OCI-LY3 (cell line): ENCODE measurements at regions not wholly inside any gene's neighbourhood (a gene's known extent, or its start where the extent isn't known, plus 50 kb on each side); places are given as distances from the start of the nearest gene placed in this dataset.

Source experiments
- H2AFZ ChIP-seq: fragments of 200-600, 300-600 bp; shearing (Covaris generic); 2 replicates; pipeline ENCODE4 v1.6.0; 2014; ENCODE audit warnings: antibody characterized with exemption, low read depth, low read length
- H3K27ac ChIP-seq: fragments of 200-600, 300-600 bp; sonication (generic); 2 replicates; pipeline ENCODE4 v1.5.1; 2014; ENCODE audit warnings: mild to moderate bottlenecking, low read length, moderate library complexity, mixed read lengths
- H3K27me3 ChIP-seq: fragments of 200-600, 300-600 bp; sonication (generic); 2 replicates; pipeline ENCODE4 v1.6.1; 2014; ENCODE audit warnings: low read depth, low read length, mixed read lengths
- H3K36me3 ChIP-seq: fragments of 200-600, 300-600 bp; sonication (generic); replicated peaks from 2 replicates; pipeline ENCODE3; 2014; ENCODE audit warnings: low read depth, low read length, mixed read lengths
- H3K4me1 ChIP-seq: fragments of 300-600, 200-600 bp; sonication (generic); 2 replicates; pipeline ENCODE4 v1.6.1; 2014; ENCODE audit warnings: low read length, mixed read lengths
- H3K4me2 ChIP-seq: fragments of 200-600, 300-600 bp; sonication (generic); 2 replicates; pipeline ENCODE4 v1.6.1; 2014; ENCODE audit warnings: low read length, mixed read lengths
- H3K4me3 ChIP-seq: fragments of 300-600, 200-600 bp; sonication (generic); 2 replicates; pipeline ENCODE4 v1.5.1; 2014; ENCODE audit warnings: antibody characterized with exemption, mild to moderate bottlenecking, low read length, moderate library complexity
- H3K79me2 ChIP-seq: fragments of 300-600, 200-600 bp; shearing (Covaris generic); 2 replicates; pipeline ENCODE4 v1.6.1; 2014; ENCODE audit warnings: mild to moderate bottlenecking, low read length, mixed read lengths
- H3K9ac ChIP-seq: fragments of 300-600, 200-600 bp; shearing (Covaris generic); 2 replicates; pipeline ENCODE4 v1.6.0; 2014; ENCODE audit warnings: mild to moderate bottlenecking, low read length, moderate library complexity
- H3K9me3 ChIP-seq: fragments of 200-600, 300-600 bp; shearing (Covaris generic); 2 replicates; pipeline ENCODE4 v1.6.1; 2014; ENCODE audit warnings: low read length, mixed read lengths; ENCODE audit not compliant: insufficient read depth
- H4K20me1 ChIP-seq: fragments of 200-600, 300-600 bp; sonication (generic); 2 replicates; pipeline ENCODE4 v1.6.1; 2016; ENCODE audit warnings: low read length, mixed read lengths; ENCODE audit not compliant: insufficient read depth
- CTCF ChIP-seq: fragments of 200-600, 300-600 bp; sonication (generic); IDR thresholded peaks from 2 replicates; pipeline ENCODE4 v1.5.1; 2014; ENCODE audit warnings: antibody characterized with exemption, low read length, low read depth
- EZH2phosphoT487 ChIP-seq: fragments of 200-600 bp; shearing (Covaris generic); IDR thresholded peaks from 2 replicates; pipeline ENCODE4 v1.6.1; 2018; ENCODE audit warnings: antibody characterized with exemption, mixed run types, low read depth

DNA sequence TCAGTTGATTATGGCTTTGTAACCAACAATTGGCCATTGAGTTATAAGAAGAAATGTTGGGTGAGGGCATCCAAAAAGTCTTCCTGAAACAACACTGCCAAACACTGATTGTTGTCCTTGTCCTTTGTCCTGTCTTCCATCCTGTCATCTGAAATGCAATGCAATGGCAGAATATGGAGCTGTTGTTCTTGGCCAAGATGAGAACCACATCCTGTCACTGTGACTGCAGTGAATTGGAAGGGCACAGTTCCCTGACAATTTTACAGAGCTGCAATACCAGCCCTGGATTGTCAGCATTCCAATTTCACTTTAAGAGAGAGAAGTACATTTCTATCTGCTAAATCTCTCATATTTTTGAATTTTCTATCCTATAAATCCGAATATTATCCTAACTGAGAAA is 613.3 kb downstream of the FLRT2 start:
- Histone ChIP-seq H3K4me3 (no peak overlapping the region), H3K4me1 (no peaks in the 10 kb centered on the region), H3K9ac (no peak overlapping the region), H3K27me3 (no peaks in the 10 kb centered on the region), H3K4me2 (no peak overlapping the region), H2AFZ (no peak overlapping the region), H3K27ac (no peak overlapping the region), H4K20me1 (no peaks in the 10 kb centered on the region), H3K9me3 (no peaks in the 10 kb centered on the region), H3K79me2 (no peaks in the 10 kb centered on the region), H3K36me3 (no peaks in the 10 kb centered on the region)
- TF ChIP-seq CTCF (no peak), EZH2phosphoT487 (no peak)

DNA sequence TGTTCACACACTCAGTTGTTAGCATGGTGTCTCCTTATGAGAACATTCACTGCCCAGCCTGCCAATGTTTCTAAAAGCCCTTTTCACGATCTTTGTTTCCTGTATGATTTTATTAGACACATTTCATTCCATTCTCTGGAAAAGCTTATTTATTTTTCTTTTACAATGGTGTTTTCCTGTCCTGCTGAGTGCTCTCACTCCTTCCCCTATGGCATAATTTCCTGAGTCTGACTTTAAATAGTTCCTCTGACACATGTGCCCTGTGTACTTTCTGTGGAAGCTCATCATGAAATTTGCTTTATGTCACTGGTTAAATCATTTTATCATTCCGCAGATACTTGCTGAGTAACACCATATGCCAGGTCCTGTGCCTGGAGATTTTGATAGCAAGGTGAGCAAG is 612.0 kb downstream of the FLRT2 start:
- no peaks in the 10 kb centered on the region for H3K79me2 ChIP-seq
- no peak overlapping the region for H2AFZ ChIP-seq
- no peaks in the 10 kb centered on the region for H3K9me3 ChIP-seq
- H3K27me3 ChIP-seq = no peaks in the 10 kb centered on the region
- no peaks in the 10 kb centered on the region for H3K36me3 ChIP-seq
- TF ChIP-seq CTCF = no peak
- TF ChIP-seq EZH2phosphoT487 = no peak
- no peak overlapping the region for H3K4me2 ChIP-seq
- no peaks in the 10 kb centered on the region for H4K20me1 ChIP-seq
- no peak overlapping the region for H3K4me3 ChIP-seq
- no peak overlapping the region for H3K9ac ChIP-seq
- H3K4me1 ChIP-seq = no peaks in the 10 kb centered on the region
- no peak overlapping the region for H3K27ac ChIP-seq

DNA sequence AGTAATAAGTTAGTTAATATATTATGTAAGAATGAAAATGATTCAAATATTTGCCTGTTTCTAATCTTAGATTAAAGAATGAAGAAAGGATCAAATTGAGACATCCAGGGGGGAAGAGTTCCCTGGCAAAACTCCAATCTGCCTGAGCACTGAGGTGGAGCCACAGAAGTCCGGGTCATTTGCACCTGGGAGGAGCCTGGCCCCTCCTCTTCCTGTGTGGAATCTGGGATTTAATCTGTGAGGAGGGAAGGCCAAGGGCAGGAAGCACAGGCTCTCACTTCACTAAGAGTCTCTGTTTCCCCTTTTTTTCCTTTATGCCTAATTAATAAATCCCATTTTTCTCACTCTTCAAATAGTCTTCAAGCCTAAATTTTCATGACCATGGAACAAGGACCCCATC is 599.5 kb downstream of the FLRT2 start:
- H2AFZ ChIP-seq = no peak overlapping the region
- H3K79me2 ChIP-seq = no peaks in the 10 kb centered on the region
- no peaks in the 10 kb centered on the region for H4K20me1 ChIP-seq
- no peak overlapping the region for H3K4me3 ChIP-seq
- H3K27me3 ChIP-seq = no peaks in the 10 kb centered on the region
- no peaks in the 10 kb centered on the region for H3K9me3 ChIP-seq
- H3K9ac ChIP-seq = no peak overlapping the region
- no peaks in the 10 kb centered on the region for H3K36me3 ChIP-seq
- peaks cover 3% of the 10 kb centered on the region for H3K4me1 ChIP-seq
- TF ChIP-seq EZH2phosphoT487 (no peak), CTCF (no peak)
- H3K4me2 ChIP-seq = no peak overlapping the region
- H3K27ac ChIP-seq = no peak overlapping the region

- Histone ChIP-seq H3K4me2 (peak overlapping the region; percentile 16), H3K4me1 (peaks cover 10% of the 10 kb centered on the region), H3K36me3 (no peaks in the 10 kb centered on the region), H2AFZ (peak overlapping the region; percentile 35; the same call in 1 of the 2 replicates), H3K9me3 (no peaks in the 10 kb centered on the region), H3K9ac (no peak overlapping the region), H3K79me2 (no peaks in the 10 kb centered on the region), H4K20me1 (no peaks in the 10 kb centered on the region), H3K4me3 (no peak overlapping the region; the same call in 1 of the 2 replicates), H3K27me3 (no peaks in the 10 kb centered on the region), H3K27ac (no peak overlapping the region)
- TF ChIP-seq EZH2phosphoT487 = no peak
- TF ChIP-seq CTCF = no peak
These were observed 594.4 kb downstream of the FLRT2 start for GRCh38 chr14:86124328-86124727.
